WTC11 (cell line): ENCODE measurements at regions not wholly inside any gene's neighbourhood (a gene's known extent, or its start where the extent isn't known, plus 50 kb on each side); places are given as distances from the start of the nearest gene placed in this dataset.

ENCODE experiments used
- ATAC-seq: fragments of 200-7000 bp; cut with Tn5 transposase; 2 replicates; pipeline ENCODE4 v1.10.0; 2021; ENCODE audit warnings: mild to moderate bottlenecking, moderate library complexity
- CTCF ChIA-PET: fragments of 300-600 bp; sonication (Branson Sonifier 250); formaldehyde crosslinking; loops from one replicate; lab custom pipeline; 2021; ENCODE audit warnings: antibody characterized with exemption; lab: Charles Lee
- POLR2A ChIA-PET: fragments of 350-600 bp; sonication (Branson Sonifier 250); formaldehyde crosslinking; loops from one replicate; lab custom pipeline; 2021; ENCODE audit warnings: antibody characterized with exemption; lab: Charles Lee
- DNase-seq: peaks from one replicate; pipeline ENCODE4 v3.0.0; 2021; ENCODE audit warnings: low spot score
- H3K27ac Mint-ChIP-seq: 2 replicates; pipeline ENCODE4 v1.8.0; 2021; ENCODE audit warnings: mixed read lengths
- H3K27me3 Mint-ChIP-seq: 2 replicates; pipeline ENCODE4 v1.8.0; 2021; ENCODE audit warnings: low read depth, mild to moderate bottlenecking, moderate library complexity, mixed read lengths
- H3K36me3 Mint-ChIP-seq: 2 replicates; pipeline ENCODE4 v1.8.0; 2021; ENCODE audit warnings: mixed read lengths
- H3K4me1 Mint-ChIP-seq: 2 replicates; pipeline ENCODE4 v1.8.0; 2022; ENCODE audit warnings: mixed read lengths
- H3K4me3 Mint-ChIP-seq: 2 replicates; pipeline ENCODE4 v1.8.0; 2021; ENCODE audit warnings: mild to moderate bottlenecking, moderate library complexity, mixed read lengths
- H3K9me3 Mint-ChIP-seq: 2 replicates; pipeline ENCODE4 v1.8.0; 2021; ENCODE audit warnings: mixed read lengths
- CREB1 ChIP-seq: sonication (generic); formaldehyde crosslinking; IDR thresholded peaks from 2 replicates; pipeline ENCODE4 v1.8.0; 2023; ENCODE audit warnings: mild to moderate bottlenecking, missing genetic modification reagents
- CREM ChIP-seq: sonication (generic); formaldehyde crosslinking; IDR thresholded peaks from 2 replicates; pipeline ENCODE4 v1.8.1; 2022; ENCODE audit warnings: mild to moderate bottlenecking, missing genetic modification reagents, moderate library complexity
- CTCF ChIP-seq: fragments of 200-600 bp; IDR thresholded peaks from 2 replicates; pipeline ENCODE4 v1.8.0; 2022; ENCODE audit warnings: antibody characterized with exemption
- E2F4 ChIP-seq: sonication (generic); formaldehyde crosslinking; IDR thresholded peaks from 2 replicates; pipeline ENCODE4 v1.8.1; 2022; ENCODE audit warnings: low read depth, mild to moderate bottlenecking, moderate library complexity, missing genetic modification reagents, borderline replicate concordance
- ETV6 ChIP-seq: sonication (generic); formaldehyde crosslinking; IDR thresholded peaks from 2 replicates; pipeline ENCODE4 v1.8.1; 2022; ENCODE audit warnings: mild to moderate bottlenecking, missing genetic modification reagents
- FOXP1 ChIP-seq: sonication (generic); formaldehyde crosslinking; IDR thresholded peaks from 2 replicates; pipeline ENCODE4 v1.8.0; 2022; ENCODE audit warnings: missing genetic modification reagents, mild to moderate bottlenecking, moderate library complexity, borderline replicate concordance
- GTF2I ChIP-seq: fragments of 250-450 bp; sonication (Bioruptor Pico); conservative IDR thresholded peaks from 2 replicates; pipeline ENCODE4 v1.4.0; 2021; ENCODE audit warnings: mild to moderate bottlenecking
- MAX ChIP-seq: sonication (generic); formaldehyde crosslinking; IDR thresholded peaks from 2 replicates; pipeline ENCODE4 v1.8.0; 2022; ENCODE audit warnings: mild to moderate bottlenecking, missing genetic modification reagents
- PREB ChIP-seq: sonication (generic); formaldehyde crosslinking; IDR thresholded peaks from 2 replicates; pipeline ENCODE4 v1.8.1; 2022; ENCODE audit warnings: mild to moderate bottlenecking, missing genetic modification reagents, moderate library complexity, borderline replicate concordance
- SMAD4 ChIP-seq: sonication (generic); formaldehyde crosslinking; IDR thresholded peaks from 2 replicates; pipeline ENCODE4 v1.8.0; 2022; ENCODE audit warnings: mild to moderate bottlenecking, missing genetic modification reagents
- STAT6 ChIP-seq: sonication (generic); formaldehyde crosslinking; conservative IDR thresholded peaks from 2 replicates; pipeline ENCODE4 v1.8.1; 2023; ENCODE audit warnings: mild to moderate bottlenecking, low read depth, missing genetic modification reagents, moderate library complexity
- TCF7 ChIP-seq: sonication (generic); formaldehyde crosslinking; IDR thresholded peaks from 2 replicates; pipeline ENCODE4 v1.8.0; 2022; ENCODE audit warnings: mild to moderate bottlenecking, low read depth, missing genetic modification reagents, moderate library complexity
- USF1 ChIP-seq: sonication (generic); formaldehyde crosslinking; IDR thresholded peaks from 2 replicates; pipeline ENCODE4 v1.8.0; 2022; ENCODE audit warnings: mild to moderate bottlenecking, missing genetic modification reagents
- ZNF219 ChIP-seq: sonication (generic); formaldehyde crosslinking; IDR thresholded peaks from 2 replicates; pipeline ENCODE4 v1.8.0; 2023; ENCODE audit warnings: missing genetic modification reagents, mild to moderate bottlenecking, borderline replicate concordance
- ZNF232 ChIP-seq: sonication (generic); formaldehyde crosslinking; IDR thresholded peaks from 2 replicates; pipeline ENCODE4 v1.8.0; 2022; ENCODE audit warnings: mild to moderate bottlenecking, missing genetic modification reagents
- ZNF317 ChIP-seq: sonication (generic); formaldehyde crosslinking; IDR thresholded peaks from 2 replicates; pipeline ENCODE4 v1.8.1; 2023; ENCODE audit warnings: low read depth, mild to moderate bottlenecking, moderate library complexity, missing genetic modification reagents, borderline replicate concordance

GRCh38 chr10:52875336-52875735 lies 102.8 kb upstream of the MBL2 start (continued):
- TF ChIP-seq CREB1 (no peak), TCF7 (CRISPR knock-in tag) (no peak), ZNF317 (CRISPR knock-in tag) (no peak), STAT6 (CRISPR knock-in tag) (no peak), ZNF232 (CRISPR knock-in tag) (no peak), PREB (CRISPR knock-in tag) (no peak)

GRCh38 chr10:52874581-52874980 lies 102.0 kb upstream of the MBL2 start:
- no peak for DNase-seq
- TF ChIP-seq ETV6 (CRISPR knock-in tag) (no peak), USF1 (CRISPR knock-in tag) (no peak), CREM (no peak), SMAD4 (CRISPR knock-in tag) (no peak), GTF2I (CRISPR knock-in tag) (no peak), ZNF219 (CRISPR knock-in tag) (no peak), FOXP1 (no peak)
- TF ChIP-seq, all 79 proteins: peak for 0
- ATAC-seq, result no peak
- peaks cover 9% of the 10 kb centered on the region for H3K36me3 Mint-ChIP-seq
- CTCF ChIA-PET, result interaction anchor here (1.0 kb wide), 1 partner anchor 57 kb away, joined by 4 read pairs; no protein-coding TSS in a partner anchor
- H3K4me3 Mint-ChIP-seq, result no peak overlapping the region
- 0 out of 2 replicates have a peak, but pooled peaks cover under 1% of the 10 kb centered on the region for H3K4me1 Mint-ChIP-seq
- no peaks in the 10 kb centered on the region; the same call in 1 of the 2 replicates for H3K27me3 Mint-ChIP-seq
- POLR2A ChIA-PET, result no interaction called here
- H3K27ac Mint-ChIP-seq, result no peak overlapping the region
- peaks cover 12% of the 10 kb centered on the region for H3K9me3 Mint-ChIP-seq

- Mint-ChIP-seq H3K27me3 (peaks cover 8% of the 10 kb centered on the region), H3K4me3 (no peak overlapping the region), H3K36me3 (peaks cover 35% of the 10 kb centered on the region), H3K4me1 (no peaks in the 10 kb centered on the region), H3K9me3 (peaks cover 43% of the 10 kb centered on the region), H3K27ac (no peak overlapping the region)
- ATAC-seq (peak; percentile 83), DNase-seq (peak; percentile 22)
- ChIA-PET CTCF (no interaction called here), POLR2A (no interaction called here)
- TF ChIP-seq E2F4 (CRISPR knock-in tag) (no peak), MAX (CRISPR knock-in tag) (no peak), CTCF (no peak)
Measured at GRCh38 chr10:52871191-52871843, 98.7 kb upstream of the MBL2 start.
